Natural killer cell (primary cell): ENCODE measurements at regions not wholly inside any gene's neighbourhood (a gene's known extent, or its start where the extent isn't known, plus 50 kb on each side); places are given as distances from the start of the nearest gene placed in this dataset.

Experiments used
- ATAC-seq, 3 donors: fragments of 150-1000 bp in 2 of 3; fragments of 200-7000 bp in 1 of 3; cut with Tn5 transposase; 1 replicate in 1 of 3; 2 replicates in 2 of 3; pipeline ENCODE4 v1.10.0; 2021; ENCODE audit warnings: mild to moderate bottlenecking in 2 of 3, moderate library complexity in 2 of 3
- DNase-seq, 2 donors: peaks; one replicate each; pipeline versions ENCODE4 v3.0.0 to v3.0.0-alpha.2; 2013 to 2021; ENCODE audit warnings: mixed read lengths in 1 of 2
- H3K27ac ChIP-seq: one replicate; pipeline ENCODE4 v1.5.1; 2013; ENCODE audit warnings: mild to moderate bottlenecking, low read length
- H3K27me3 ChIP-seq: one replicate; pipeline ENCODE4 v1.6.1; 2013; ENCODE audit warnings: low read length; ENCODE audit not compliant: control insufficient read depth, insufficient read depth
- H3K36me3 ChIP-seq: one replicate; pipeline ENCODE4 v1.6.1; 2013; ENCODE audit warnings: low read length; ENCODE audit not compliant: control insufficient read depth, insufficient read depth
- H3K4me1 ChIP-seq: one replicate; pipeline ENCODE4 v1.6.1; 2013; ENCODE audit warnings: low read length; ENCODE audit not compliant: control insufficient read depth, insufficient read depth
- H3K4me3 ChIP-seq: one replicate; pipeline ENCODE4 v1.5.1; 2013; ENCODE audit warnings: low read length
- H3K9me3 ChIP-seq: one replicate; pipeline ENCODE4 v1.6.1; 2013; ENCODE audit warnings: low read length; ENCODE audit not compliant: control insufficient read depth, insufficient read depth
- H3K27ac Mint-ChIP-seq, 2 donors: one replicate each; pipeline ENCODE4 v1.8.0; 2022; ENCODE audit warnings: mild to moderate bottlenecking in 2 of 2, mixed read lengths in 2 of 2, moderate library complexity in 1 of 2
- H3K27me3 Mint-ChIP-seq, 2 donors: one replicate each; pipeline ENCODE4 v1.8.0; 2022; ENCODE audit warnings: low read depth in 2 of 2, mixed read lengths in 2 of 2
- H3K36me3 Mint-ChIP-seq: one replicate; pipeline ENCODE4 v1.8.0; 2022; ENCODE audit warnings: mixed read lengths
- H3K4me1 Mint-ChIP-seq, 2 donors: one replicate each; pipeline ENCODE4 v1.8.0; 2022; ENCODE audit warnings: mixed read lengths in 2 of 2
- H3K4me3 Mint-ChIP-seq: one replicate; pipeline ENCODE4 v1.8.0; 2022; ENCODE audit warnings: mild to moderate bottlenecking, moderate library complexity, mixed read lengths
- H3K9me3 Mint-ChIP-seq, 2 donors: one replicate each; pipeline ENCODE4 v1.8.0; 2022; ENCODE audit warnings: mixed read lengths in 2 of 2
- CTCF ChIP-seq: fragments of 200-600 bp; IDR thresholded peaks from one replicate; pipeline ENCODE4 v1.8.0; 2022; ENCODE audit warnings: antibody characterized with exemption
- WGBS: methylation state at CpG from one replicate; pipeline ENCODE4 v1.1.7; 2013; ENCODE audit warnings: missing lambda C conversion rate; ENCODE audit not compliant: insufficient coverage; 5-methylcytosine and 5-hydroxymethylcytosine counted together
- intact Hi-C: fragments of 100-400 bp; cut with micrococcal nuclease; formaldehyde crosslinking; loops from one replicate; pipeline ENCODE4 v1.14.2; 2022

GRCh38 chr15:95350908-95351307 is 979.6 kb upstream of the NR2F2 start:
- no peak overlapping the region for H3K4me3 Mint-ChIP-seq
- no peak for TF ChIP-seq CTCF
- H3K4me1 ChIP-seq: no peaks in the 10 kb centered on the region
- H3K36me3 Mint-ChIP-seq: no peaks in the 10 kb centered on the region
- WGBS: 81% methylated on average over 3 of the region's 3 CpGs
- H3K4me1 Mint-ChIP-seq: no peaks in the 10 kb centered on the region
- no peaks in the 10 kb centered on the region for H3K9me3 ChIP-seq
- no peaks in the 10 kb centered on the region for H3K36me3 ChIP-seq
- H3K27me3 Mint-ChIP-seq: peaks cover 5 to 17% of the 10 kb centered on the region in 2 donors
- intact Hi-C loops: no loop called here
- H3K27ac Mint-ChIP-seq: no peak overlapping the region
- no peak for ATAC-seq
- no peak overlapping the region for H3K4me3 ChIP-seq
- no peaks in the 10 kb centered on the region for H3K9me3 Mint-ChIP-seq
- no peak overlapping the region for H3K27ac ChIP-seq
- DNase-seq: no peak
- H3K27me3 ChIP-seq: peaks cover 2% of the 10 kb centered on the region

- Histone ChIP-seq H3K36me3 (no peaks in the 10 kb centered on the region), H3K27ac (no peak overlapping the region), H3K4me3 (no peak overlapping the region), H3K27me3 (peaks cover 2% of the 10 kb centered on the region), H3K9me3 (no peaks in the 10 kb centered on the region), H3K4me1 (no peaks in the 10 kb centered on the region)
- Mint-ChIP-seq H3K4me3 (no peak overlapping the region), H3K36me3 (no peaks in the 10 kb centered on the region), H3K27me3 (peaks cover 14 to 20% of the 10 kb centered on the region in 2 donors), H3K4me1 (no peaks in the 10 kb centered on the region), H3K9me3 (no peaks in the 10 kb centered on the region), H3K27ac (no peak overlapping the region)
- no peak for ATAC-seq
- DNase-seq: no peak
- 100% methylated on average over 3 of the region's 9 CpGs for WGBS
- no peak for TF ChIP-seq CTCF
- intact Hi-C loops: no loop called here
Measured at GRCh38 chr15:95352631-95353187, 977.8 kb upstream of the NR2F2 start.

- no peaks in the 10 kb centered on the region for H3K9me3 Mint-ChIP-seq
- no peaks in the 10 kb centered on the region for H3K4me1 ChIP-seq
- no peaks in the 10 kb centered on the region for H3K36me3 ChIP-seq
- no peak overlapping the region for H3K4me3 Mint-ChIP-seq
- 94% methylated on average over 1 of the region's 1 CpG for WGBS
- ATAC-seq: no peak
- no peaks in the 10 kb centered on the region for H3K9me3 ChIP-seq
- H3K27ac ChIP-seq: no peak overlapping the region
- no peak overlapping the region for H3K27ac Mint-ChIP-seq
- intact Hi-C loops: no loop called here
- peaks cover 14 to 23% of the 10 kb centered on the region in 2 donors for H3K27me3 Mint-ChIP-seq
- no peak for TF ChIP-seq CTCF
- no peaks in the 10 kb centered on the region for H3K4me1 Mint-ChIP-seq
- H3K27me3 ChIP-seq: peaks cover 2% of the 10 kb centered on the region
- no peak overlapping the region for H3K4me3 ChIP-seq
- no peak for DNase-seq
- H3K36me3 Mint-ChIP-seq: no peaks in the 10 kb centered on the region
Measured at GRCh38 chr15:95353512-95353911, 977.0 kb upstream of the NR2F2 start.

GRCh38 chr15:95359966-95360365 is 970.5 kb upstream of the NR2F2 start:
- H3K4me1 Mint-ChIP-seq: no peaks in the 10 kb centered on the region
- DNase-seq (no peak), ATAC-seq (no peak)
- H3K9me3 Mint-ChIP-seq: peaks cover 2 to 3% of the 10 kb centered on the region in 2 donors
- H3K4me3 Mint-ChIP-seq: no peak overlapping the region
- Histone ChIP-seq H3K27ac (no peak overlapping the region), H3K27me3 (peaks cover 1% of the 10 kb centered on the region), H3K9me3 (peaks cover 9% of the 10 kb centered on the region), H3K4me3 (no peak overlapping the region), H3K4me1 (no peaks in the 10 kb centered on the region), H3K36me3 (no peaks in the 10 kb centered on the region)
- TF ChIP-seq CTCF: no peak
- whole genome bisulfite sequencing: 78% methylated on average over 5 of the region's 5 CpGs
- H3K36me3 Mint-ChIP-seq: peaks cover 21% of the 10 kb centered on the region
- H3K27me3 Mint-ChIP-seq: peaks cover 20 to 46% of the 10 kb centered on the region in 2 donors
- no peak overlapping the region for H3K27ac Mint-ChIP-seq
- intact Hi-C loops: no loop called here
